GM18861 (cell line): ENCODE measurements at regions not wholly inside any gene's neighbourhood (a gene's known extent, or its start where the extent isn't known, plus 50 kb on each side); places are given as distances from the start of the nearest gene placed in this dataset.

Source experiments
- ATAC-seq: cut with Tn5 transposase; IDR thresholded peaks from one replicate; pipeline ENCODE4 v1.9.1; 2021; ENCODE audit not compliant: unreplicated experiment

DNA sequence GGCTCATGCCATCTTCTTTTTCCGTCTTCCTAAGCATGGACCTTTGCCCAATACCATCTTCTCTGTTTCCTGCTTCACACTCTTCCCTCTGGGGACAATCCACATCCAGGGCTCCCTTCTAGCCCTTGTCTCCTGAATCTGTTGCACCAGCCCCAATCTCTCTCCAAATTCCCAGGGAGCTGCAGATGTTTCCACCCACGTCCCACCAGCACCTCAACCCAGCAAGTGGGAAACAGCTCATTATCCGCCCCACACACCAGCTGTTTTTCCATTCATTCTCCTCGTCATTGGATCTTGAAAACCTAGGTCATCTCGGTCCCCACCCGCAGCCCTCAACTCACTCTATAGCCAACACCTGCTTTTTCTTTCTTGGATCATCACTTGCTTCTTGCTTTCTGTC, 185.0 kb upstream of the CDYL start:
- no peak for ATAC-seq

DNA sequence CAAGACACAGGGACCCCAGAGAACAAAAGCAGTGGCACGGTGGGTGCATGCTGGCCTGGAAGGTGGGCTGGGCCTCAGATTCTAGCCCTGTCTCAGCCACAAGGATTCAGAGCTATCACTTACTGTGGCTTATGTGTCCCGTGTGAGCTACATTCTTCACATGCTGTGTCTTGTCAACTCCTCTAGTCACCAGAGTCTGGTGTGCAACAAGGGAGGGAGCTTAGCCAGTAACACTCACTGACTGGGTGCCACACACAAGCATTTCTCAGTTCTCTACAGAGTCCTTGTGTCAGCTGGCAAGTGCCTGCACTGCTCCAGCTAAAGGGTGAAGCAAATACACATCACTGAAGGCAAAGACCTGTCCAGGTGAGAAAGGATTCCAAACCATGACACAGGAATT, 186.9 kb upstream of the CDYL start:
- ATAC-seq = no peak

DNA sequence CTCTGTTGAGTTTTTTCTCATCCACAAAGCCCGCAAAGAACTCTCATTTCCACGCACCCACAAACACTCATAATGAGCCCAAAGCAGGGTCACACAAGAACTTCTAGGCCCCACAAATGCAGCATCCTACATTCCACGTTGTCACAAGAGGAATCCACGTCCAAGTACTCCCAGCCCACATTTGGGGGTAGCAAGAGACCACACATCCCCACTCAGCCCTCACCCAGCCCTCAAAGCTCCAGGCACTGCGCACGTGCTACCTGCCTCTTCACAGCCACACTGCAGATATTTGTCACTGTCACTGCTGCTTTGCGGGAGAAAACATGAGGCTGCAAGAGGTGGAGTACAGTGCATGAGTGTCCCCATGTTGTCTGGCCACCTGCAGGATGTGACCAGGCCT, 187.6 kb upstream of the CDYL start:
- no peak for ATAC-seq

DNA sequence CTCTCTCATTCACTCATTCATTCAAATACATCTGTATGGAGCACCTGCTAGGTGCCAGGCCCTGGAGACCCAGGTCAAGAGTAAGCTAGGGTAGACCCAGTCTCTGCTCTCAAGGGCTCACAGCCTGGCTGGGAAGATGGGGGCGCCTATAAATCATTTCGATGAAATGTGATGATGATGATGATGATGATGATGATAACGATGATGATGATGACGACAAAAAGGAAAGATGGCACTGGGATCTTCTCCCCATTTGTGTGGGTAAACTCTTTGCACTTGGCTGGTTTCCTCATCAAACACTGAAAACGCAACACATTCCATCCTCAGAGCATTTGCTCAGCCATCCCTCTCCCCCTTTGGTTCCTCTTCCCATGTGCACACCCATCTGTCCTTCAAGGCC, 188.0 kb upstream of the CDYL start:
- no peak for ATAC-seq

DNA sequence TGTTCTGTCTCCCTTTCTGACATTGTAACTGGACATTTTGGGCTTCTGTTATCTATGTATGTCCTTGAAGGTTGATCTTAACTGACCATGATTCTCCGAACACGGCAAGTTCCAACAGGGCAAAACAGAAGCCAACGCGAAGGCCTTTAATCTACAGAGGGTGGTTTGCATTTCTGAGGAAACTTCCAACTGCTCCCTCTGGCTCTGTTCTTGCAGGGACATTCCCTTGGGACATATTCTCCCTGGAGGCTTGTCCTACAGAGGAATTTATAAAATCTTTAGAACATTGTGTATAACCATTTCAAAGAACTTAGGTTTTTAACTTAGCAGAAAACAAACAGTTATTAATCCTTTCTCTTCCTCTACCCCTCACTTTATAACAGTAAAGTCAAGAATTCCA, 189.0 kb upstream of the CDYL start:
- no peak for ATAC-seq

DNA sequence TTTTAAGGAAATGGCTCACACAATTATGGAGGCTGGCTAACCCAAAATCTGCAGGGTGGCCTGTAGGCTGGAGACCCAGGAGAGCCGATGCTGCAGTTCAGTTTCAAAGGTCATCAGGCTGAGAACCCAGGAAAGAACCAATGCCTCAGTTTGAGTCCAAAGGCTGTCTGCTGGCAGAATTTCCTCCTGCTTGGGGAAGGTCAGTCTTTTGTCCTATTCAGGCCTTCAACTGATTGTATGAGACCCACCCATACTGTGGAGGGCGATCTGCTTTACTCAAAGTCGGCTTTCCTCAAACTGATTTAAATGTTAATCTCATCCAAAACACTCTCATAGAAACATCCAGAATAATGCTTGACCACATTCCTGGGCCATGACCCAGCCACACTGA, 189.7 kb upstream of the CDYL start:
- no peak for ATAC-seq

DNA sequence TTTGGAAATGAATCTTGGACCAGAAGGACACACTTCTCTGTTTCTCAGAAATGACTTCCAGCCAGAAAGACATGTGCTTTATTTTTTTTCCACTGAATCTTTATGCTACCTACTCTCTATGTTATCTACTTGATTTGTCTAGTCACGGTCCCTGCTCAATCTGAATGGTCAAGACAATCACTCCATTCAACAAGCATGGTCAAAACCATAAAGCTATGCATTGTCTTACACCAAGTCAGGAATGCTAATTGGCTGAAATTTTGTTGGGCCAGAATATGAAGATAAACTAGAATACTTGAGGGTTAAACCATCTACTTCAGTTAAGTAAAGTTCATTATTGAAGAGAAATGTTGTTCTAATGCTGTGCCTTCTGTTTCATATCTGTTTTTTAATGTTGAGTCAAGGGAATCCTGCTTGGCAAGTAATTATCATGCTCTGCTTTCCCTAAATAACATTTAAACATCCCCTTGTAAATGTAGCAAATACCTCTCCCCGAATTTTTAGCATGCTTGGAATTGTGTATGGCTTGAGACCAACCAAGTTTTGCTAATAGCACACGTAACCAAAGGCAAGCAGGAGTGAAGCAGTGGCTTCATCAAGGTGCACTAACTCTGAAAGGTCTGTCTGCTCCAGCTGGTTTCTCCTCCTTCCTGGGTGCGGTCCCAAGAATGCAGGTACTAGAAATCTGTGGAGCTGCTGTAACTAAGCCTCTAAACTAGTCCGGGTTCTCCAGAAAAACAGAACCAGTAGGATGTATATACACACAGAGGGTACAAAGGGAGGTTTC, 190.3 kb upstream of the CDYL start:
- no peak for ATAC-seq

DNA sequence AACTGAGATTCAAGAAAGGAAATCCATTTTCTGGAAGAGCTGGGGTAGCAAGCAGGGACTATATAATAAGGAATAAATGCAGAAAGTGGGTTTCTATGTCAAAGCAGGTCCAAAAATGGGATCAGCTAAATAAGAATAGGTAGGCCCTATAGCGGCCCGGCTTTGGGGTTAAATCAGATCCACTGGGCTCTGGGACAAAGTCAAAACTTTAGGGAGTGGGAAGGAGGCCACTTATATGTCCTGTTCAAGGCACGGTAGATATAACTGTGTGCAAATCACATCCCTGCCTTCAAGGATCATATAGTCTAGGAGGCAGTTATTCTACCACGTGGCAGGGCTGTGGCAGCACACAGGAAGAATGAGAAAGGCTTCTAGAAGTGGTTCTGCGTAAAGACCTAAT, 191.4 kb upstream of the CDYL start:
- no peak for ATAC-seq

DNA sequence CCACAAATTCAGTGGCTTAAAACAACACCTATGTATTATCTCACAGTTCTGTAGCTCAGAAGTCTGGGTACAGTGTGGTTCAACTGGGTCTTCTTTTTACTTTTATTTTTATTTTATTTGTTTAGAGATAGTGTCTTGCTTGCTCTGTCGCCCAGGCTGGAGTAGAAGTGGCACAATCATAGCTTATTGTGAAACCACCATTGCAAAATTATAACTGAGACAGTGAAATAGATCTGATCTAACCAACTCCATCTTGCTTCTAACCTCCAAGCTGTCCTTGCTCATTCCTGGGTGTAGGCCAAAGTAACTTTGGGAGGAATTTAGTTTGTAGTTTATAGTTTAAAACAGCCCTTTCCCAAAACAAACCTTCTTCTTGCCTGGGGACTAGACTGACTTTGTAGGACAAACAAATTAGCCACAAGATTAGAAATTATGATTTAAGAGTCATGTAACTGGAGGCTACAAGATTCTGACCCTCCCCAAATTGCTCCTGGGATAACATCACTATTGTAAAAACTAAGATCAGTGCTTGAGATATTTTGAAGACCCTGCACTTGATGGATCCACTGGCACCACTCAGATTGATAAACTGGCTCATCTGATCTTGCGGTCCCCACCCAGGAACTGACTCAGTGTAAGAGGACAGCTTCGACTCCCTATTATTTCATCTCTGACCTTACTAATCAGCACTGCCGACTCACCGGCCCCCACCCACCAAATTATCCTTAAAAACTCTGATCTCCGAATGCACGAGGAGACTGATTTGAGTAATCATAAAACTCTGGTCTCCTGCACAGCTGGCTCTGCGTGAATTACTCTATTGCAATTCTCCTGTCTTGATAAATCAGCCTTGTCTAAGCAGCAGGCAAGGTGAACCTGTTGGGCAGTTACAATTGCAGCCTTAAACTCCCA, 193.4 kb upstream of the CDYL start:
- no peak for ATAC-seq

DNA sequence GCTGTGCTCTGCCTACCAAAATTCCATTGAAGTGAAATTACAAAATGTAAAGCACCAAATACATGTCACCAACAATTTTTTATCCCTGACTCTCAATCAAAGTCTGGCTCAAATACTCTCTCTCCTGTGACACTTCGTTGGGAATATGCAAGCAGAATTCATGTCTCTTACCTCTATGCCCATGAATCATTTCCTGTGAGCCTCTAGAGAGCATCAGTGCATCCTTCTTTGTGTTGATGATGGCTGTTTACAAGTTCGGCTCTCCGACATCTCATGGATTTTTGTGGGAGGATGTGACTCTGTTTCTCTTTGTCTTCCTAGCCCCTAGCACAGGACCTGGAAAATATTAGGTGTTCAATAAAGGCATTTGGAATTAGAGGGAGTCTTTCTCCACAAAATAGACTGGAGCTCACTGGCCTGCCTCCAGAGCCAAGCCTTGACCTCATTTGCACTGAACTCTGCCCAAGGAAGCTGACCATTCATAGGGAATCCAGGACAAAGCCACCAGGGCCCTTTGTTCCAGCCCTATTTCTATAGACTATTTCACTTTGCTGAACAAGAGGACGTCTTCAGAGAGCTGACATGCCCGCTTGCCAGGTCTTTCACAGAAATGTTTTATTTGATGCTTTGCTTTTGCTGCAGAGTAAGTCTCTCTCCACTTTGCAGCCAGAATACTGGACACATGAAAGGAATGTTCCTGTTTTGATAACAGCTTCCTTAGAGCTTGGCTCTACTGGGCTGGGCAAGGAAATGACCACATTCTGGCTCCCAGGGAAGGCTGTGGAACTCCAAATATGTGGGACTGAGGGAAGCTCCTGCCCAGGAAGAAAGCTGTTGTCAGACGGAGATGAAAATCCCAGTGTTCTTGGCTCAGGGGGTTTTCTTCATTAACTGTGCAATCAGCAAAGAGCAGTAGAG, 194.5 kb upstream of the CDYL start:
- ATAC-seq = no peak

DNA sequence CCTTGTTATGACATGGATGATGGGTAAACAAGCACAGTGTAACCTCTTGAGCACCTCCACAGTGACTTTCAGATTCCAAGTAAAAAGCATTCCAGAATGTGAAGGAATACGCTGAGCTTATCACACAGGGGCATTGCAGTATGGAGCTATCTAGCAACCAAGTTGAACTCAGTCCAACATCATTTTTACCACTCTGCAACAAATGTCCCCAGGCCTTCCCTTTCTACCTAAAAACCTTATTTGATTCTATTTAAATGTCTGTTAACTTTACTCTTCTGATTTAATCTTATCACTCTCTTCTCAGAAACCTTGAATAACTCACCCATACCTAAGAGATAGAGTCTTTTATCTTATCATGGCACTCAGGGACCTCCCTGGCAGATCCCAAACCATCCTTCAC, 195.8 kb upstream of the CDYL start:
- no peak for ATAC-seq

DNA sequence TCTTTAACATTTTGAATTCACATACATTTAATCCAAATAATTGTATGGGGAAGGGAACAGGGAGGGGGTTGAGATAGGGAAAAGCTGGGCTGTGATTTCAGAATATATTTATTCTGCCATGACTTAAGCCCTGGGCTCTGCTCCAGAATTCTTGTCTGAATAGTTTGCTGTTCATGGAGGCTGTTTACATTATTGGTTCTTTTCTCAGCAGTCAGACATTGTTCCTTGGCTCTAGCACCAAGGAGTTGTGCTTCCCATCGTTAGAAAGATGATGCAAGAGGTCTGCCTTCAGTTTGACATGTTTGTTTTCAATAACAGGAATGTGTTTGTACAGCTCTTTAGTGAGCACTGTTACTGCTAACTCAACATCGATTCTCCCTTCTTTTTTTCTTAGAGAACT, 198.8 kb upstream of the CDYL start:
- ATAC-seq = no peak

DNA sequence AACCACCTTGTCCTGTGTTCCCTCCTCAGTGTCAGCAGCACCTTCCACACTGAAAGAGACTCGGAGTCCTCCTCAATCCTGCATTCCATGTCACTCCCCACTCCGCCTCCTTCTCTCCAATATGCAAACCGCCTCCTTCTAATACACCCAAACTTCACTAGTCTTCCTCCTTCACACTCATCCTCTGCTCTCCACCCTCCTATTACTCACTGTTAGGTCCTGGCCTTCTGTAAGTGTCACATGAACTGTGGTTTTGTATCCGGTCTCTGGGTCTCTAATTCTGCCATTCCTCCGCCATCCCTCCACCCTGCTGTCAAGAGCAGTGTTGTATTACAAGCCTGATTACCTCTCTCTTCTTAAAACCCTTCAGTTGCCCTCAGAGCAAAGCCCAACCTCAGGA, 200.5 kb upstream of the CDYL start:
- ATAC-seq = no peak

DNA sequence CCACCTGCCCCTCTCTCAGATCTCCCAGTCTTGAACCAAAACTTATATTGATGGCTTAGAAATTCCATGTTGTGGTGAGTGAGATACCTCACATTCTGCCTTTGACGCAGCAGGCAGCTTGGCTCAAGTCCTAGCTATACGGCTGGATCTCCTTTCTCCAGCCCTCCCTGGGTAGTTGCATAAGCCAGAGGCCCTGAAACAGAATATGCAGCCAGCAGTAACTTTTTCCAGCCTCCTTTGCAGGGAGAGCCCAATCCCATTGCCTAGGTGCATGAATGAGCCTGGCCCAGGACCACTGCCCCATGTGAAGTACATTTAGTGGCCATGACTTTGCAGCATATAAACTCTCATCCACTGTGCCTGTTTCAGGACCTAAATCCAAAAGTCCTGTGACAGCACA, 202.2 kb upstream of the CDYL start:
- no peak for ATAC-seq

DNA sequence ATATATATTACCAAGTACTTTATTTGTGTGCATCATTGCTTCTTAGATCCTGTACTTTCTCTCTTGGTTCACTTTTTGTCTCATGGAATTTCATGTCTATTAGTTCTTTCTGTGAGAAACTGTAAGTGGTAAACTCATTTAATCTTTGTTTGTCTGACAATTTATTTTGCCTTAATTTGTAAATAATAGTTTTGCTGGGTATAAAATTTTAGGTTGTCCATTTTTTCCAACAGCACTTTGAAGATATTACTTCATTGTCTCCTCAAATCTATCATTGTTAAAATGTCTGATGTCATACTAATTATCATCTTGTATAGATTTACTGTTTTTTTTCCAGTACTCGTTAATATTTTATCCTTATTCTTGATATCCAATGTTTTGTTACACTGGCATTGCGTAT, 205.2 kb upstream of the CDYL start:
- ATAC-seq = no peak

DNA sequence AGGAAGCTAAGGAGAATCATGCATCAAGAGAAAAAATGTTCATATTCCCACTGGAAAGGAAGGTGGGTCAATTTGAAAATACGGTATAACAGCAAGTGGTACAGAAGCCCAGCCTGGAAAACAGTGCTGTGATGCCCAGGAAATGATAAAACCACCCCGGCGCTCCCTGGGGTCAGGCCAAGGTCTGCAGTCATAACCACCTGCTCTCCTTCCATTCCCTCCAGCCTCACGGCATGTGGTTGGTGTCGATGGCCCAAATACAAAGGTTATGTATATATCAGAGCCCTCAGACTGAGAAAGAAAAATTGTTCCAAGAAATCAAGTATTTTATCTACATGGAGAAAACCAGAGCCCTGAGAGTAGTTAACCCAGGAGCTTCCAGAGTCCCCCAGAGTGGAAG, 208.1 kb upstream of the CDYL start:
- ATAC-seq = no peak

DNA sequence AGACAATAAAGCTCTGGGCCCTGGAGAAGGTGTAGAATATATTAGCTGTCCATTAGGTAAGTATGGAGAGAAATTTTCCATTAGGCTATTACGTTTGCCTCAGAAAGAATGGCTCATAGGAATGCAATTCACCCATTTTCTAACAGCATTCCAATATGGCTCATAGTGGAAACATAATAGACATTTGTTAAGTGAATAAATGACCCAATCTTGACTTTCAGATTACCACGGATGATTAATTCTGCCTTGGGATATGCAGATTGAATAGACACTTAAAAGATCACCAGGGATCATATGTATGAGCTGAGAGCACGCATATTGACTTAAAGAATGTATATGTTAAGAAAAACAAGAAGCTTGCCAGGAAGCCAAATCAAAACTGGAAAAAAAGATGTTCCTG, 209.1 kb upstream of the CDYL start:
- ATAC-seq = no peak

DNA sequence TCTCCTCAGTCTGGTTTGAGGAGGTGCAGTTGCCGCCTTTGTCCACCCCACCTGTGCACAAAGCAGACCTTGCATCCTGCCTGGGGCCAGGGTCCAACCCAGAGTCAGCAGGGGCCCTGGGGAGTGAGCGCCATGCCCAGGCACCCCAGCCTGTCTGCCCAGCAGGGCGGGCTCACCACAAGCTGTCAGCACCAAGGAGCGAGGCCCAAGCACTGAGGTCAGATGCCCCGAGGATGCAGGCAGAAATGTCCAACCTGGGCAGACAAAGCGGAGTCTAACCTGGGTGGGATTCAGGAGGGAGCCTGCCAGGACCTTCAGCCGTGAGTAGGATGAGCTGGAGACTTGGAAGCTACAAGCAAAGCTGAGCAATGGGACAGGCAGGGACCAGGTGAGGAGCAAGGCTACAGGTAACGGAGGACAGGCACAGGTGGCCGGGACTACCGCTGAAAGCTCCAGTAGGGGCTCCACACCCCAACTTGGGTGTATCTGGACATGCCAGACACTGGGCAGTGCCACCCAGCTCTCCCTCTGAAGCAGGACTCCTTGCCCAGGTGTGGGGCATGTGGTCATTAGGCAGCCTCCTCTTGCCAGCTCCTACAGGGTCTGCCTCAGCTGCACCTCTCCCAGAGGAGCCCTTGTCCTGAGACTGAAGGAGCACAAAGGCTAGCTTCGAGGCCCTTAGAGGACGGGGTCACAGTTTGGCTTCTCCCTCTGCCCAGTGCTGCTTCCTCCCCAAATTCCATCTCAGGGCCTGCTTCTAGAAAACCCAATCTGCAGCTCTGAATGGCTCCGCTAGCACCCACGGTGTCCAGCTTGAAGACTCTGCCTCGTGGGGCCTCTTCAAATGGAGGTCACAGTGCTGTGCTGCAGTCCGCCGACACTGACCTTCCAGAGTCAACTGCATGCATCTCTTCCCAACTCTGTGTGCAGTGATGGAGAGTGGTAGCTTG, 210.6 kb upstream of the CDYL start:
- ATAC-seq = no peak

DNA sequence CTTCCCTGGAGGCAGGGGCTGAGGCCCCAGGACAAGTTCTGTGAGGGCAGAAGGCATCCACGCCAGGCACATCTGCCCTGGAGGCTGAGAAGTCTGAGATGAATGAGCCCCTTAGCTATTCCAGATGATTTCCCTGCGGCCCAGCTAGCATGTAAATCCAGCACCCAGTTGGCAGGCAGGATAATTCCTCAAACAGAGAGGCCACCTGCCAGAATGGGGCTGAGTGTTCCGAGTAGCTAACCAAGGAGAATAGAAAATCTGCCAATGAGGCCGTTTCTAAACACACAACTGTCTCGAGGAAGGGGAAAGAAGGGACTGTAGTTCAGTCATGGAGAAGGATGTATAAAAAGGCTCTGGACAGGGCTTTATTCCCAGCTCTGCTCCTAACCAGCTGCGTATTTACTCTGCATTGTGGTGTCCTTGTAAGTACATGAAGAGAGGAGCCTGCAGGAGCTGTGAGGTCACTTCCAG, 211.4 kb upstream of the CDYL start:
- no peak for ATAC-seq

DNA sequence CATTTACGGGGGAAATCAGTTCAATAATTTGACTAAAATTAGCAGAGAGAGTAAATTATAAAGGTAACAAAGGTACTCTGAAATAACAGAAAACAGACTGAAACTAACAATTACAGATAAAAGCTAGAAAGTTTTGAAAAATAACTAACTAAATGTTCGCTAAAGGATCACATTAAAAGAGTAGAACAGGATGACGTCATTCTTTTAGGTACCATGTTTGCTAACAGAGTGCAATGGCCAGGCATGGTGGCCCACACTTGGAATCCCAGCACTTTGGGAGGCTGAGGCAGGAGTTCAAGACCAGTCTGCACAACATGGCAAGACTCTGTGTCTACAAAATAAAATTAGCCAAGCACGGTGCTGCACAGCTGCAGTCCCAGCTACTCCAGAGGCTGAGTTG, 212.3 kb upstream of the CDYL start:
- ATAC-seq = no peak
